ENCODE measurements at regions not wholly inside any gene's neighbourhood (a gene's known extent, or its start where the extent isn't known, plus 50 kb on each side); places are given as distances from the start of the nearest gene placed in this dataset.
"Not testable (repeated sequence)": the region's sequence is repeated elsewhere in the genome, so short reads cannot be mapped to it uniquely, and the experiment has no call there.

- H3K4me1 ChIP-seq: no peaks in the 10 kb centered on the region
- no peak overlapping the region for H3K9ac ChIP-seq (ENCODE audit: low read depth in 2 of 2, low read length in 2 of 2)
- no peak overlapping the region for H3K27ac ChIP-seq
- no peak overlapping the region for H3K4me3 ChIP-seq
- intact Hi-C loops (cut with DNase I): no loop called here
- H3K27me3 ChIP-seq: no peaks in the 10 kb centered on the region
- H3K36me3 ChIP-seq: no peaks in the 10 kb centered on the region
- TF ChIP-seq CTCF (IDR thresholded peaks at IDR 0.05): no peak
- DNase-seq: no peak
- no peaks in the 10 kb centered on the region for H3K9me3 ChIP-seq
Observed at GRCh38 chr5:110878115-110878514, 139.3 kb downstream of the SLC25A46 start.

- H3K9ac ChIP-seq (ENCODE audit: low read depth in 2 of 2, low read length in 2 of 2): no peak overlapping the region
- H3K4me1 ChIP-seq: no peaks in the 10 kb centered on the region
- TF ChIP-seq CTCF (IDR thresholded peaks at IDR 0.05): no peak
- H3K4me3 ChIP-seq: no peak overlapping the region
- no peaks in the 10 kb centered on the region for H3K36me3 ChIP-seq
- intact Hi-C loops (cut with DNase I): no loop called here
- no peaks in the 10 kb centered on the region for H3K9me3 ChIP-seq
- DNase-seq: no peak
- H3K27ac ChIP-seq: no peak overlapping the region
- H3K27me3 ChIP-seq: no peaks in the 10 kb centered on the region
Observed at GRCh38 chr5:110879675-110880074, 140.9 kb downstream of the SLC25A46 start.

DNA sequence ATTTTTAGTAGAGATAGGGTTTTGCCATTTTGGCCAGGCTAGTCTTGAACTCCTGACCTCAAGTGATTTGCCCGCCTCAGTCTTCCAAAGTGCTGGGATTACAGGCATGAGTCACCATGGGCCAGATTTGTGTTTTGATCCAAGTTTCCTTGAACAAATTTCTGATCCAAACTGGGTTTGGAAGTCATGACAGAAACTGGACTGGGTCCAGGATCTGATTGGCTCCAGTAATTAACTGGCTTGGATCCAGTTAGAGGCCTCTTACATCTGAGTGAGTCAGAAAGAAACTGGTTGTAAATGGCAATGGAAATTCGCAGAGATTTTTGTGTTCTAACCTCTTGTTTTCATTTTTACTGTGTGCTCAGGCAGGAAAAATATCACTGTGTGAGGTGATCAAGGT lies 141.6 kb downstream of the SLC25A46 start:
- peak; percentile 39 for DNase-seq
- Histone ChIP-seq H3K27ac (no peak overlapping the region), H3K4me1 (no peaks in the 10 kb centered on the region), H3K9me3 (no peaks in the 10 kb centered on the region), H3K27me3 (no peaks in the 10 kb centered on the region), H3K36me3 (no peaks in the 10 kb centered on the region), H3K4me3 (no peak overlapping the region), H3K9ac (ENCODE audit: low read depth in 2 of 2, low read length in 2 of 2) (no peak overlapping the region)
- no peak for TF ChIP-seq CTCF (IDR thresholded peaks at IDR 0.05)
- intact Hi-C loops (cut with DNase I): no loop called here

GRCh38 chr5:110884005-110884404 lies 145.2 kb downstream of the SLC25A46 start:
- no peak for TF ChIP-seq CTCF (IDR thresholded peaks at IDR 0.05)

DNA sequence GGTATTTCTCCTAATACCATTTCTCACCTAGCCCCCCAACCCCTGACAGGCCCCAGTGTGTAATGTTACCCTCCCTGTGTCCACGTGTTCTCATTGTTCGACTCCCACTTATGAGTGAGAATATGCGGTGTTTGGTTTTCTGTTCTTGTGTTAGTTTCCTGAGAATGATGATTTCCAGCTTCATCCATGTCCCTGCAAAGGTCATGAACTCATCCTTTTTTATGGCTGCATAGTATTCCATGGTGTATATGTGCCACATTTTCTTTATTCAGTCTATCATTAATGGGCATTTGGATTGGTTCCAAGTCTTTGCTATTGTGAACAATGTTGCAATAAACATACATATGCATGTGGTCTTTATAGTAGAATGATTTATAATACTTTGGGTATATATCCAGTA lies 148.4 kb downstream of the SLC25A46 start:
- H3K9ac ChIP-seq (ENCODE audit: low read depth in 2 of 2, low read length in 2 of 2); DNase-seq; intact Hi-C loops (cut with DNase I); H3K4me3 ChIP-seq; H3K36me3 ChIP-seq; H3K9me3 ChIP-seq; H3K27me3 ChIP-seq; H3K4me1 ChIP-seq; H3K27ac ChIP-seq: not testable (repeated sequence)

More at GRCh38 chr5:110884005-110884404, 145.2 kb downstream of the SLC25A46 start:
- Histone ChIP-seq H3K4me3 (no peak overlapping the region), H3K36me3 (no peaks in the 10 kb centered on the region), H3K9ac (ENCODE audit: low read depth in 2 of 2, low read length in 2 of 2) (no peak overlapping the region), H3K4me1 (no peaks in the 10 kb centered on the region), H3K27ac (no peak overlapping the region), H3K9me3 (no peaks in the 10 kb centered on the region), H3K27me3 (no peaks in the 10 kb centered on the region)
- DNase-seq: no peak
- intact Hi-C loops (cut with DNase I): no loop called here

GRCh38 chr5:110893854-110894483 lies 155.2 kb downstream of the SLC25A46 start:
- intact Hi-C loops (cut with DNase I); H3K4me1 ChIP-seq; H3K4me3 ChIP-seq; H3K36me3 ChIP-seq; H3K27ac ChIP-seq; H3K9me3 ChIP-seq; H3K27me3 ChIP-seq; H3K9ac ChIP-seq (ENCODE audit: low read depth in 2 of 2, low read length in 2 of 2); DNase-seq: not testable (repeated sequence)

Data from colonic mucosa (tissue), 4 donors.